HEK293 (cell line): ENCODE measurements at regions not wholly inside any gene's neighbourhood (a gene's known extent, or its start where the extent isn't known, plus 50 kb on each side); places are given as distances from the start of the nearest gene placed in this dataset.

Experiments
- BCL11A ChIP-seq: fragments of 450-650 bp; formaldehyde crosslinking; IDR thresholded peaks from 2 replicates; pipeline ENCODE4 v1.5.1; 2016; ENCODE audit warnings: low read depth, missing biosample characterization, missing genetic modification characterization
- CTCF ChIP-seq: fragments of 450-650 bp; formaldehyde crosslinking; IDR thresholded peaks from 2 replicates; pipeline ENCODE4 v1.5.1; 2016; ENCODE audit warnings: missing biosample characterization, missing genetic modification characterization
- ZNF148 ChIP-seq: fragments of 450-650 bp; formaldehyde crosslinking; IDR thresholded peaks from 2 replicates; pipeline ENCODE4 v1.5.0; 2017; ENCODE audit warnings: missing biosample characterization, missing genetic modification characterization, borderline replicate concordance
- ZNF174 ChIP-seq: fragments of 450-650 bp; formaldehyde crosslinking; IDR thresholded peaks from 2 replicates; pipeline ENCODE4 v1.5.0; 2017; ENCODE audit warnings: missing biosample characterization, mild to moderate bottlenecking, missing genetic modification characterization
- ZNF302 ChIP-seq: fragments of 450-650 bp; formaldehyde crosslinking; IDR thresholded peaks from 2 replicates; pipeline ENCODE4 v1.5.1; 2016; ENCODE audit warnings: missing biosample characterization, missing genetic modification characterization, low read depth
- ZSCAN30 ChIP-seq: fragments of 450-650 bp; IDR thresholded peaks from 2 replicates; pipeline ENCODE4 v1.5.1; 2018; ENCODE audit warnings: missing biosample characterization, mild to moderate bottlenecking, missing genetic modification characterization, moderate library complexity

- TF ChIP-seq CTCF (tag by site-specific recombination): no peak
- no peak for TF ChIP-seq ZNF174 (tag by site-specific recombination)
- no peak for TF ChIP-seq ZSCAN30
- no peak for TF ChIP-seq BCL11A
- no peak for TF ChIP-seq ZNF148 (tag by site-specific recombination)
- no peak for TF ChIP-seq ZNF302 (tag by site-specific recombination)
Observed at GRCh38 chr7:46678421-46678820, 757.3 kb upstream of the IGFBP3 start.
